Activated naive CD4-positive, alpha-beta T cell treated with anti-CD3 and anti-CD28 coated beads, Interleukin-2, amount 10 ng/mL, durations not matched to agents 7 days and 5 days (primary cell): ENCODE measurements at regions not wholly inside any gene's neighbourhood (a gene's known extent, or its start where the extent isn't known, plus 50 kb on each side); places are given as distances from the start of the nearest gene placed in this dataset.
"Not testable (repeated sequence)": the region's sequence is repeated elsewhere in the genome, so short reads cannot be mapped to it uniquely, and the experiment has no call there.

Experiments
- CTCF ChIA-PET: fragments of 350-600 bp; sonication (Branson Sonifier 250); formaldehyde crosslinking; loops from one replicate; lab custom pipeline; 2021; ENCODE audit warnings: antibody characterized with exemption; lab: Charles Lee
- DNase-seq: peaks from one replicate; pipeline ENCODE4 v3.0.0-alpha.2; 2020
- H3K27ac Mint-ChIP-seq: one replicate; pipeline ENCODE4 v1.8.0; 2021; ENCODE audit warnings: mild to moderate bottlenecking, moderate library complexity, mixed read lengths
- H3K27me3 Mint-ChIP-seq: one replicate; pipeline ENCODE4 v1.8.0; 2021; ENCODE audit warnings: mild to moderate bottlenecking, mixed read lengths
- H3K36me3 Mint-ChIP-seq: one replicate; pipeline ENCODE4 v1.8.0; 2021; ENCODE audit warnings: mixed read lengths
- H3K4me1 Mint-ChIP-seq: one replicate; pipeline ENCODE4 v1.8.0; 2021; ENCODE audit warnings: mixed read lengths
- H3K4me3 Mint-ChIP-seq: one replicate; pipeline ENCODE4 v1.8.0; 2021; ENCODE audit warnings: mild to moderate bottlenecking, moderate library complexity, mixed read lengths
- H3K9me3 Mint-ChIP-seq: one replicate; pipeline ENCODE4 v1.8.0; 2021; ENCODE audit warnings: mixed read lengths

DNA sequence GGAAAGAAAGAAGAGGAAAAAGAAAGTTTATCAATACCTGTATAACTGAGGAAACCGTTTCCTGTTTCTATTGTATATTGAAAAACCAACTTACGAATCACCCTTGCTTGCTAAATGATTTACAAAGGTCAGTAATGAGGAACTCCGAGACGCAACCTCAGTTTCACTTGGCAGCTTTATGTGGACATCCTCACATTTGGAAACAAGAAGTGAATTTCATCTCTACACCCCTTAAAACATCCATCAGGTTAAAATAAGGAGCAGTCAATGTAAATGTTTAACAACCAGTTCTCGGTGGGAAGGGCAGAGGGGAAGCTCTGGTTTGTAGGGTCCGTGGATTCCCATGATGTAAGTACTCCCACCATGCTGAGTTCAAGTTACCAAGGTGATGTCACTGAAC is 481.7 kb upstream of the RUNX1 start:
- Mint-ChIP-seq H3K27me3 (no peaks in the 10 kb centered on the region), H3K4me1 (peaks cover 42% of the 10 kb centered on the region), H3K27ac (no peak overlapping the region), H3K9me3 (peaks cover 5% of the 10 kb centered on the region), H3K4me3 (no peak overlapping the region), H3K36me3 (peaks cover under 1% of the 10 kb centered on the region)
- DNase-seq = no peak
- CTCF ChIA-PET = no interaction called here

DNA sequence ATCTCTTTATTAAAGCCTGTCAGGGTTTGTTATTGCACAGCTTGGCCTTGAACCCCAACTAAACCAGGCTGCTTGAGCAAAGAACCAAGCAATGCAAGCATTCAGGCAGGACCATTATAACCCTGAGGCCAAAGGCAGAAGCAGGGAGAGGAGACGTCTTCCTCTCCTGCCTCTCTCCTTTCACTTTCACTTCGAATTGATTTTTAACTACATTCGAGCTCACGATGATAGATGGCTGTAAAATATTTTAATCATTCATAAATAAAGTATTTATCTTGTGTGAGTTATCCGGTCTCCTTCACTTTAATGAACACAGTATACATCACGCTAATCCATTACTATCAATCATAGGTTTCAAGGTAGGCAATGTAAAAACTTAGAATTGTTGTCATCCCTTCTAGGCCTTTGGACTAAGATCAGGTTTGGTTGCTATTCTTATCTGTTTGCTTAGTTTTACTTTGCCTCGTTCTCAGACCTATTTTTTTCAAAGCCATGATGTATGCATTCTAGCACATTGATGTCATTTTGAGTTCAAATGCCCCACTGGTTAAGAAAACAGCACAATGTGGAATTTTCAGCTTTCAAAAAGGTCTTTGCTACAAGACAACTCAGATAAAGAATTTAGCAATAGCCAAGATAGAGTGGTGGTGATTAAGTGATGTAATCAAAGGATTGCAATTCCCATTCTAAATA is 480.2 kb upstream of the RUNX1 start:
- CTCF ChIA-PET = no interaction called here
- H3K4me1 Mint-ChIP-seq = peaks cover 56% of the 10 kb centered on the region
- no peaks in the 10 kb centered on the region for H3K9me3 Mint-ChIP-seq
- H3K4me3 Mint-ChIP-seq = peak overlapping the region; percentile 76
- H3K27me3 Mint-ChIP-seq = no peaks in the 10 kb centered on the region
- peak; percentile 46 for DNase-seq
- H3K36me3 Mint-ChIP-seq = peaks cover 2% of the 10 kb centered on the region
- H3K27ac Mint-ChIP-seq = peak overlapping the region; percentile 93

DNA sequence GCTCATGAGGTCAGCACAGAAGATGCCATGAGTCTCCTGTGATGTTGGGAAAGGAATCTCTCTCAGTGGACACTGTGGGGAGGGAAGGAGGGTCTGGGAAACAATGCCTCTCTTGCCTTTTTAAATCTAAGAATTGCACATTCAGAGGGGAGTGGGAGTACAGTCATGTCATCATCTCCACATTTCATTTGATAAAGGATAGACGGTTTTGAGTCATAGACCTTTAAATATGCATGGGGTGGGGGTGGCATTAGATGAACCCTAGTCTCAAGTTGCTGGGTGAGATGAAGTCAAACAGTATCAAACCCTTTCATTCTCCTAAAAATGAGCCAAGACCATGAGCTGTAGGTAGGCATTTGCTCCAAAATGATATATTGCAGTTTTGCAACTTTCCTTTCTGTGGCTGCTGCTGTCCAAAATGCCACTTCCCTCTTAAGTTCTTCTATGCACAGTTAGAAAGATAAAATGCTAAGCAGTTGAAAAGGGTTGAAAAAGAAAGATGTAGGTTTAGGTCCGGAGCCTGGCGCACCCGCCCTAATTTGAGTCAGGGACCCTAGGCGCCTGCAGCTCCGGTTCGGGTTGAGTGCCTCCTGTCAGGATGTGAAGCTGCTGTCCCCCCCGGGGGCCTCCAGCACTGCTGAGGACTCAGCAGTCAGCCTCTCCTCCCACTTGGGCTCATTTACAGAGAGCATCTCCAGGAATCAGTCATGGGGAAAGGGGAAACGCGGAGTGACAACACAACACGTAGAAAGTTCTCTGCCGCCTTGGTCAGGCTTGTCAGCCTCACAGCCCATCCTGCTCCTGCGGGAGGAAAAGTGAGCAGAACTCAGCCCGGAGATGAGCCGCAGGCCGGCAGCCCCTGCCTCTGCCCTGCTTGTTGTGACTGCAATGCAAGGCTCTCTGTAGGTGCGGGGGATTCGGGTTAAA is 479.3 kb upstream of the RUNX1 start:
- H3K27me3 Mint-ChIP-seq = no peaks in the 10 kb centered on the region
- DNase-seq = peak; percentile 59
- peak overlapping the region; percentile 93 for H3K27ac Mint-ChIP-seq
- H3K9me3 Mint-ChIP-seq = no peaks in the 10 kb centered on the region
- CTCF ChIA-PET = no interaction called here
- H3K4me1 Mint-ChIP-seq = peaks cover 57% of the 10 kb centered on the region
- peak overlapping the region; percentile 76 for H3K4me3 Mint-ChIP-seq
- peaks cover 2% of the 10 kb centered on the region for H3K36me3 Mint-ChIP-seq

DNA sequence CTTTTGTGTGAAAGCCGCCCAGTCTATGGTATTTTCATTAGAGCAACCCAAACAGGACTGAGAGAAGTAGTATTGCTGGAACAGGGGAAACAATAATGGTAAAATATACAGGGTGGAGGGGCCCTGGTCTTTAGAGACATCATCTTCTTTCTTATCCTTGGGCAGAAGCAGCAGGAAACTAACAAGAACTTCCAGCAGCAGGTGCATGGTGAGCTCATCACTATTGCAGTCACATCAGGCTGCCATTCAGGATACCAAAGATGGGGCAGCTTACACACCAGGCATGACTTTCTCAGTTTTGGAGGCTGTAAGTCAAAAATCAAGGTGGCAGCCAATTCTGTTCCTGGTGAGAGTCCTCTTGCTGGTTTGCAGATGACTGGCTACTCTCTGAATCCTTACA is 478.3 kb upstream of the RUNX1 start:
- Mint-ChIP-seq H3K4me1 (peaks cover 57% of the 10 kb centered on the region), H3K4me3 (no peak overlapping the region), H3K27ac (peak overlapping the region; percentile 56), H3K36me3 (peaks cover 2% of the 10 kb centered on the region), H3K9me3 (no peaks in the 10 kb centered on the region), H3K27me3 (no peaks in the 10 kb centered on the region)
- no peak for DNase-seq
- CTCF ChIA-PET = interaction anchor here (0.9 kb wide), 1 partner anchor 18 kb away, joined by 3 read pairs; no protein-coding TSS in a partner anchor

DNA sequence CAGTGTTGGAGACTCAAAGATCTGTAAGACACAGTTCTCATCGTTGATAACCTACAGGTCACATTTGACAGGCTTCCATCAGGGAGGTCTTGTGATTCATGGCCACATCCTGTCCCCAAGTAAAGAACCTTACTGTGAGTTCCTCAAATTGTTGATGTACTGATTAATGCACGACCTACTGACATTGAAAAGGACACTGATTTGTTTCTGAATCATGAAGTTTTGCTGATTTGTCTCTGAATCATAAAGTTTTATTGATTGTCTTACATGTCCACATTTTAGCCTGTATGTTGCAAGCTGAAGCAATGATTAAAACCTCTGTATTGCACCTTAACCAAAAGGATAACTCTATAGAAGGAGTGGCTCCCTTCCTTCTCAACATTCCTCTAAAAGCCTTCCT is 476.3 kb upstream of the RUNX1 start:
- Mint-ChIP-seq H3K4me3 (no peak overlapping the region), H3K27me3 (no peaks in the 10 kb centered on the region), H3K36me3 (peaks cover 2% of the 10 kb centered on the region), H3K9me3 (no peaks in the 10 kb centered on the region), H3K4me1 (peaks cover 55% of the 10 kb centered on the region), H3K27ac (peak overlapping the region; percentile 71)
- DNase-seq = peak; percentile 38
- CTCF ChIA-PET = no interaction called here

DNA sequence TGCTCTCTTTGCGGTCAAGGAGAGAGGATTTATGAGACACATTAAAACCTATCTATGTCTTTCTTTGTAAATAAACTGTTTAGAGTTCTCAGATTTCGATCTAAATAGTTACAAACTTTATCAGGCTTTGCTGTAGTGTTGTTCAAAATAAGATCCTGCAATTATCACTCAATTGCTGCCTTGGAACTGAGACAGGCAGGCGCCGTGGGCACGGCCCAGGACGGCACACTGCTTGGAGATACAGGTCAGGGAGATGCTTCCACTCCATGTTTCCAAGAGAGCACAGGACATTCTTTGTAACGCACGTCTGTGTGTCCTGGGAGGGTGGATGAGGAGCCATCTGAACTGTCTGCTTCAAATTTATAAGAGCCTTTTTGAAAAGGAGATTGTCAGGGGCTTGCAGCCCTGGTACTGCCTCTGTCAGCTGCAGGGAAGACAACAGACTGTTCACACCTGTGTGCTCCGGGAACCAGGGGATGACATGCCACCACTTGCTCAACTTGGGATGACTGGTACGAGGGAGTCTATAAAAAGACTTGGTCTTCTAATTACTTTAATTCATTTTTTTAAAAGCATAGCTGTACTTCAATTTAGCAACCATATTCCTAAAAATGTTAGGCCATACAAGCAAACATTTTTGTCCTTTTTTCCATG is 472.9 kb upstream of the RUNX1 start:
- Mint-ChIP-seq H3K4me1 (peaks cover 32% of the 10 kb centered on the region), H3K4me3 (no peak overlapping the region), H3K27ac (no peak overlapping the region), H3K36me3 (peaks cover 2% of the 10 kb centered on the region), H3K27me3 (peaks cover 4% of the 10 kb centered on the region), H3K9me3 (no peaks in the 10 kb centered on the region)
- CTCF ChIA-PET = no interaction called here
- no peak for DNase-seq

DNA sequence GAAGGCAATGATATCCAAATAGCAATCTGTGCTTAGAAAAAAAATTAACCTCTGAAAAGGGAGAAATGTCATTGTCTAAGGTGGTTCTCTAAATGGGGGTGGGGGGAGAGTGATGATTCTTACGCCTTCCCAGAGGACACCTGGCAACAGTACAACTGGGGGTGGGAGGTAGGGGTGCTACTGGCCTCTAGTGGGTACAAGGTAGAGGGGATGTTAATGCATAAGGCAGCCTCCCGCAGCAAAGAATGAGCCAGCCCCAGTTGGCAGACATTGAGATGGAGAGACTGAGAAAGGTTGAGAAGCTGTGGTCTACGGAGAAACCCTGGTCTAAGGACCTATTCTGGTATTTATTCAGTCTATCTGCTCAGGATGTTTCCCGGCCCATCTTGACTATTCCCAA is 472.2 kb upstream of the RUNX1 start:
- Mint-ChIP-seq H3K27me3 (peaks cover 4% of the 10 kb centered on the region), H3K36me3 (peaks cover 2% of the 10 kb centered on the region), H3K4me1 (peaks cover 30% of the 10 kb centered on the region), H3K9me3 (no peaks in the 10 kb centered on the region), H3K27ac (no peak overlapping the region), H3K4me3 (no peak overlapping the region)
- no peak for DNase-seq
- CTCF ChIA-PET = interaction anchor here (0.8 kb wide), 1 partner anchor 38 kb away, joined by 3 read pairs; no protein-coding TSS in a partner anchor

DNA sequence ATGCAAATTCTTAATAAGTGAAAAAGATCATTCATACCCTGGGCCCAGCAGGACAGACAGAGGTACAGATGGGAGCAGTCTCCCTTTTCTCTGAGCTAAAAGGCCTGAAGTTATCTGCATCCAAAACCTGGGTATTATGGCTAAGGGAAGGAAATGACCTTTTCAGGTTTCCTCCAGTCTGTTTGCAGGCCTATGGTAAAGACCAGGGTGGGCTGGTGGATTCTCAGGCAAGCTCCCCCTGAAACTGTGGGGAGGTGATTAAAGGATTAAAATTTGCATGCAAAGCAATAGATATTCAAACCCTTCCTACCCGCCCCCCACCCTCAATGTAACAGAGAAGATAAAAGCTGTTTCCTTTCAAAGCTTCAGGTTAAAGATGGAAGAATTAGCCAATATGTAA is 471.8 kb upstream of the RUNX1 start:
- Mint-ChIP-seq H3K4me1 (peaks cover 26% of the 10 kb centered on the region), H3K4me3 (no peak overlapping the region), H3K36me3 (peaks cover 2% of the 10 kb centered on the region), H3K27me3 (peaks cover 4% of the 10 kb centered on the region), H3K9me3 (no peaks in the 10 kb centered on the region), H3K27ac (no peak overlapping the region)
- CTCF ChIA-PET = interaction anchor here (0.8 kb wide), 1 partner anchor 38 kb away, joined by 3 read pairs; no protein-coding TSS in a partner anchor
- DNase-seq = no peak

DNA sequence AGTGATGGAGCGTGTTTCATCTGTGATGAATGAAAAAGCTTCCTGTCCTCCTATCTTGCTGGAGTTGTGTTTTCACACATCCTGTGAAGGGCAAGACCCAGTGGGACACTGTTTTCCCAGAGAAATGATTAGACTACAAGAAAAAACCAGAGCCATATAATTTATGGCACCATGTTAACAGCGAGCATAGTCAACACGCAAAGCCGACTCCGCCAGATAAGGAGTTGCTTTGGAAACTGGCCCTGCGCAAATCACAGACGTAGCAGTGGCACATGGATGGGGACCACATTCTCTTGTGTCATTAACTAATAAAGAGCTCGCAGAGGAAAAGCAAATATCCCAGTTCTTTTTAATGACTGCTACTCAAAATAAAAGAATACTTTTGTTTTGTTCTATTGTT is 471.2 kb upstream of the RUNX1 start:
- CTCF ChIA-PET = interaction anchor here (1.4 kb wide), 1 partner anchor 775 kb away, joined by 3 read pairs; no protein-coding TSS in a partner anchor

DNA sequence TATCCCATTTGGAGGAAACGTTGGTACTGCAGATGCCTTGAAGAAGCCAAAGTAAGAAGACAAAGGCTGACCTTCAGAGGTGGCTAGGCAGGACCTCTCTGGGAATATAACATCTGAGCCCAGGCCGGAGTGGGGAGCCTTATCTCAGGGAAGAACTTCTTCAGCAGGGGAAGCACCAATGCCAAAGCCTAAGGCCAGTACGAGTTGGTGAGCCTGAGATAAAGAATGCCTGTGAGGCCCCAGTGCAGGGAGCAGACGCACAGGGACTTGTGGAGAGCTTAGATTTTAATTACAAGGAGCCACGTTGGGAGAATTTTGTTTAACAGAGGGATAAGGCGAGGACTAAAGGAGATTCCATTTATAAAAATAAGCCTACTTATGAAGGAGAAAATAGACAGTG is 468.8 kb upstream of the RUNX1 start:
- CTCF ChIA-PET = no interaction called here
- no peak for DNase-seq
- Mint-ChIP-seq H3K36me3 (no peaks in the 10 kb centered on the region), H3K9me3 (no peaks in the 10 kb centered on the region), H3K4me1 (peaks cover 11% of the 10 kb centered on the region), H3K27ac (no peak overlapping the region), H3K4me3 (no peak overlapping the region), H3K27me3 (peaks cover 4% of the 10 kb centered on the region)

More for the DNA sequence above, 471.2 kb upstream of the RUNX1 start:
- Mint-ChIP-seq H3K36me3 (no peaks in the 10 kb centered on the region), H3K4me1 (peaks cover 20% of the 10 kb centered on the region), H3K27ac (no peak overlapping the region), H3K9me3 (no peaks in the 10 kb centered on the region), H3K27me3 (peaks cover 4% of the 10 kb centered on the region), H3K4me3 (no peak overlapping the region)
- DNase-seq = no peak

DNA sequence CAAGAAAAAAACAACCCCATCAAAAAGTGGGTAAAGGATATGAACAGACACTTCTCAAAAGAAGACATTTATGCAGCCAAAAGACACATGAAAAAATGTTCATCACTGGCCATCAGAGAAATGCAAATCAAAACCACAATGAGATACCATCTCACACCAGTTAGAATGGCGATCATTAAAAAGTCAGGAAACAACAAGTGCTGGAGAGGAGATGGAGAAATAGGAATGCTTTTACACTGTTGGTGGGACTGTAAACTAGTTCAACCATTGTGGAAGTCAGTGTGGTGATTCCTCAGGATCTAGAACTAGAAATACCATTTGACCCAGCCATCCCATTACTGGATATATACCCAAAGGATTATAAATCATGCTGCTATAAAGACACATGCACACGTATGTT is 467.2 kb upstream of the RUNX1 start:
- H3K4me3 Mint-ChIP-seq, DNase-seq, H3K27ac Mint-ChIP-seq, H3K9me3 Mint-ChIP-seq, CTCF ChIA-PET, H3K27me3 Mint-ChIP-seq, H3K36me3 Mint-ChIP-seq: not testable (repeated sequence)
- peaks cover 18% of the 10 kb centered on the region for H3K4me1 Mint-ChIP-seq

DNA sequence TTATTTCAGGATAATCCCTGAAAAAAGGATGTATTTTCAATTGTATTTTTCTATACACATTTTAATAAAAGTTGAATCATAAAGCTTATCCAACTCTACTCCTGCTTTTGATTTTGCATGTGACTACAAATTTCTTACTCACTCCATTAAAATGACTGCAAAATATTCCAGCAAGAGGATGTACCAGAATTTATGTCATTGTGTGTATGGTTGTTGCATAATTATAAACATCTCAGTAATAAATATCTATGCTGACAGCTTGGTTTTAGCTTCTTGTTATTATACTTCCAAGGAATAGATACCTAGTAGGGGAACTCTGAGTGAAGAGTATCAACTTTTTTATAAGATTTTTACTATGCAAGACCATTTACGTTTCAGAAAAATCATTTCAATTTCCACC is 463.2 kb upstream of the RUNX1 start:
- Mint-ChIP-seq H3K36me3 (no peaks in the 10 kb centered on the region), H3K27me3 (no peaks in the 10 kb centered on the region), H3K4me3 (no peak overlapping the region), H3K27ac (no peak overlapping the region), H3K9me3 (no peaks in the 10 kb centered on the region), H3K4me1 (peaks cover 40% of the 10 kb centered on the region)
- CTCF ChIA-PET = interaction anchor here (0.7 kb wide), 1 partner anchor 51 kb away, joined by 3 read pairs; no protein-coding TSS in a partner anchor
- DNase-seq = no peak

DNA sequence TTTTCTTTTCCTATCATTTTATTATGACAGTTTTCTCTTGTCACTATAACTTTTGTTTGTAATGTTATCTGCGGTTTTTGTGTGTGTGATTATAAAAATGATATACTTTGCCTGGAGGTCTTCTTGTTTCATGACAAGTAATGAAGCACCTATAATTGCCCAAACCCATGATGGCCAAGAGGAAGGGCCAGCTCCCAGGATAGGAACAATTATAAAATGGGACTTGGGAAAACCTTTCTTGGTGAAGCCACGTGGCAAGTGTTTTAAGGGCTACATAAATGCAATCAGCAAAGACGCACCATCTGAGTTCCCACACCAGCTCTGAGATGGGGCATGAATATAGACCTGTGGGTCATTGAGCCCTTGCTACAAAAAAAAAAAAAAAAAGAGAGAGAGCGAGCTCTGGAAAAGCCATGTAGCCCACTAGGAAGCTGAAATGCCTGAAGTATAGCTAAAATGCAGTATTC is 462.6 kb upstream of the RUNX1 start:
- Mint-ChIP-seq H3K27me3 (no peaks in the 10 kb centered on the region), H3K9me3 (no peaks in the 10 kb centered on the region), H3K4me1 (peaks cover 46% of the 10 kb centered on the region), H3K4me3 (no peak overlapping the region), H3K27ac (no peak overlapping the region), H3K36me3 (no peaks in the 10 kb centered on the region)
- CTCF ChIA-PET = interaction anchor here (0.7 kb wide), 1 partner anchor 52 kb away, joined by 3 read pairs; no protein-coding TSS in a partner anchor
- no peak for DNase-seq
